Neural progenitor cell (in vitro differentiated cells): ENCODE measurements at regions not wholly inside any gene's neighbourhood (a gene's known extent, or its start where the extent isn't known, plus 50 kb on each side); places are given as distances from the start of the nearest gene placed in this dataset.

Source experiments
- CTCF ChIP-seq: fragments of 200-600 bp; sonication (generic); IDR thresholded peaks from 2 replicates; pipeline ENCODE4 v1.5.1; 2017; ENCODE audit warnings: antibody characterized with exemption, mild to moderate bottlenecking
- EZH2phosphoT487 ChIP-seq: fragments of 200-600 bp; sonication (generic); IDR thresholded peaks from 2 replicates; pipeline ENCODE4 v1.6.1; 2017; ENCODE audit warnings: antibody characterized with exemption

DNA sequence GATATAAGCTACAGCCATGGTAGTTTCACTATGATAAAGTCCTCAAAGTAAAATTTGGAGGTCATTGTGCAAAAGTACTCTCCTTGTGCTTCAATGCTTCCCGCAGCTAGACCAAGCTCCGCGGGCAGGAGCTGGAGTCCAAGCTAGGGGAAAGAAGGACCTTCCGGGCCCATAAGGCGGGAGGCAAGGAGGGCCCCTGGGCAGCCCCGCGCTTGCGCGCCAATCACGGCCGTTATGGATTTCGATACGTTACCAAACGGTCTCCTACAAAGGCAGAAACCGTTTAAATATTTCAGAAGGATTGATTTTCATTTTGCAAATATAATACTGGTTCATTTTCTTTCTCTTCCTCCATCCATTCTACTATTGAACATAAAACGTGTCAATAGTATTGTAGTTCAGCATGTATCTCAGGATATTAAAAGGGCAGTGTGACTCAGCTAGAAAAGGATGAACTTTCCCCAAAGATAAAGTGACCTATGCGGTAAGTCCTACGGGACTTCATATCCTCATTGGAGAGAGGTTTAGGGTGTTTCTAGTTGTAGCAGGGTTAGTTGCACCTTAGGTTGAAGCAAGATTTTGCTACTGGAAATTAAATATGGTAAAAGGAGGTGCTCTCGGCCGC lies 128.0 kb downstream of the KIF20B start:
- TF ChIP-seq CTCF (no peak), EZH2phosphoT487 (no peak)
